GM13977 (cell line): ENCODE measurements at regions not wholly inside any gene's neighbourhood (a gene's known extent, or its start where the extent isn't known, plus 50 kb on each side); places are given as distances from the start of the nearest gene placed in this dataset.
"Not testable (repeated sequence)": the region's sequence is repeated elsewhere in the genome, so short reads cannot be mapped to it uniquely, and the experiment has no call there.

Experiments used
- DNase-seq: peaks from one replicate; pipeline ENCODE4 v3.0.0; 2012; ENCODE audit warnings: low spot score
- CTCF ChIP-seq: IDR thresholded peaks from 2 replicates; pipeline ENCODE4 v1.5.1; 2012; ENCODE audit warnings: mild to moderate bottlenecking, control low read depth; ENCODE audit not compliant: insufficient read depth; ENCODE audit errors: extremely low read depth, missing control alignments
- in situ Hi-C: fragments of 300-500 bp; cut with MboI; formaldehyde crosslinking; loops from one replicate; pipeline ENCODE4 v1.12.0; 2022; ENCODE audit warnings: low sequenced_read_pairs, low pct_unique_long_range_greater_than_20kb, mixed read lengths, inconsistent platforms; ENCODE audit not compliant: unreplicated experiment

- DNase-seq, in situ Hi-C loops: not testable (repeated sequence)
Observed at GRCh38 chrX:63198693-63199092, 152.4 kb downstream of the SPIN4 start.

GRCh38 chrX:63192366-63193041 is 158.6 kb downstream of the SPIN4 start:
- DNase-seq, in situ Hi-C loops: not testable (repeated sequence)

- no peak for TF ChIP-seq CTCF
- DNase-seq, result no peak
- in situ Hi-C loops, result no loop called here
Observed at GRCh38 chrX:63186137-63186536, 165.0 kb downstream of the SPIN4 start.

- DNase-seq, in situ Hi-C loops: not testable (repeated sequence)
Observed at GRCh38 chrX:63179852-63180251, 171.3 kb downstream of the SPIN4 start.

GRCh38 chrX:63176578-63176977 is 174.6 kb downstream of the SPIN4 start:
- DNase-seq, in situ Hi-C loops: not testable (repeated sequence)

- DNase-seq, in situ Hi-C loops: not testable (repeated sequence)
Observed at GRCh38 chrX:63173841-63174718, 177.1 kb downstream of the SPIN4 start.

GRCh38 chrX:63169416-63169815 is 181.7 kb downstream of the SPIN4 start:
- DNase-seq, in situ Hi-C loops: not testable (repeated sequence)

GRCh38 chrX:63168949-63169348 is 182.2 kb downstream of the SPIN4 start:
- in situ Hi-C loops, DNase-seq: not testable (repeated sequence)

GRCh38 chrX:63167002-63167401 is 184.1 kb downstream of the SPIN4 start:
- DNase-seq, result not testable (repeated sequence)

GRCh38 chrX:63160994-63161393 is 190.1 kb downstream of the SPIN4 start:
- in situ Hi-C loops, result not testable (repeated sequence)

More at GRCh38 chrX:63167002-63167401, 184.1 kb downstream of the SPIN4 start:
- in situ Hi-C loops, result not testable (repeated sequence)

GRCh38 chrX:63160340-63160739 is 190.8 kb downstream of the SPIN4 start:
- in situ Hi-C loops, DNase-seq: not testable (repeated sequence)

More at GRCh38 chrX:63160994-63161393, 190.1 kb downstream of the SPIN4 start:
- DNase-seq, result not testable (repeated sequence)

- in situ Hi-C loops, DNase-seq: not testable (repeated sequence)
Observed at GRCh38 chrX:63145526-63145925, 205.6 kb downstream of the SPIN4 start.

GRCh38 chrX:63142588-63142987 is 208.5 kb downstream of the SPIN4 start:
- DNase-seq, in situ Hi-C loops: not testable (repeated sequence)

GRCh38 chrX:63135859-63136258 is 215.3 kb downstream of the SPIN4 start:
- in situ Hi-C loops, DNase-seq: not testable (repeated sequence)
